ENCODE measurements at regions not wholly inside any gene's neighbourhood (a gene's known extent, or its start where the extent isn't known, plus 50 kb on each side); places are given as distances from the start of the nearest gene placed in this dataset.

GRCh38 chr5:56763711-56764466, 51.5 kb upstream of the MAP3K1 start:
- Histone ChIP-seq H3K27ac (ENCODE audit: control insufficient read depth, insufficient read depth, low read length) (no peak overlapping the region), H2AFZ (ENCODE audit: control insufficient read depth, low read length) (no peak overlapping the region), H3K9me3 (ENCODE audit: control insufficient read depth, low read depth, low read length) (no peaks in the 10 kb centered on the region), H3K27me3 (ENCODE audit: control insufficient read depth, extremely low read depth, insufficient read depth, low read length) (no peaks in the 10 kb centered on the region), H3K36me3 (ENCODE audit: control insufficient read depth in 2 of 2, extremely low read depth in 1 of 2, insufficient read depth in 2 of 2, low read length in 2 of 2) (no peaks in the 10 kb centered on the region), H3K4me1 (ENCODE audit: control insufficient read depth, extremely low read depth, insufficient read depth, low read length) (no peaks in the 10 kb centered on the region), H4K20me1 (ENCODE audit: control insufficient read depth, extremely low read depth, insufficient read depth, low read length) (no peaks in the 10 kb centered on the region), H3K9ac (ENCODE audit: control insufficient read depth, extremely low read depth, insufficient read depth, low read length) (no peak overlapping the region), H3K4me2 (ENCODE audit: control insufficient read depth, extremely low read depth, insufficient read depth, low read depth, low read length) (no peak overlapping the region), H3K9me1 (ENCODE audit: control insufficient read depth, extremely low read depth, insufficient read depth, low read length) (no peaks in the 10 kb centered on the region), H3K79me2 (ENCODE audit: control insufficient read depth, insufficient read depth, low read length) (no peaks in the 10 kb centered on the region), H3K4me3 (ENCODE audit: control insufficient read depth in 2 of 3, extremely low read depth in 1 of 3, insufficient read depth in 2 of 3, low read depth in 1 of 3, low read length in 3 of 3) (no peak overlapping the region)
- dilution Hi-C loops (cut with MboI; ENCODE audit: extremely low pct_ligation_motif_present, low sequenced_read_pairs), result no loop called here
- peak; percentile 63 for FAIRE-seq
- TF ChIP-seq, protein P1, sequence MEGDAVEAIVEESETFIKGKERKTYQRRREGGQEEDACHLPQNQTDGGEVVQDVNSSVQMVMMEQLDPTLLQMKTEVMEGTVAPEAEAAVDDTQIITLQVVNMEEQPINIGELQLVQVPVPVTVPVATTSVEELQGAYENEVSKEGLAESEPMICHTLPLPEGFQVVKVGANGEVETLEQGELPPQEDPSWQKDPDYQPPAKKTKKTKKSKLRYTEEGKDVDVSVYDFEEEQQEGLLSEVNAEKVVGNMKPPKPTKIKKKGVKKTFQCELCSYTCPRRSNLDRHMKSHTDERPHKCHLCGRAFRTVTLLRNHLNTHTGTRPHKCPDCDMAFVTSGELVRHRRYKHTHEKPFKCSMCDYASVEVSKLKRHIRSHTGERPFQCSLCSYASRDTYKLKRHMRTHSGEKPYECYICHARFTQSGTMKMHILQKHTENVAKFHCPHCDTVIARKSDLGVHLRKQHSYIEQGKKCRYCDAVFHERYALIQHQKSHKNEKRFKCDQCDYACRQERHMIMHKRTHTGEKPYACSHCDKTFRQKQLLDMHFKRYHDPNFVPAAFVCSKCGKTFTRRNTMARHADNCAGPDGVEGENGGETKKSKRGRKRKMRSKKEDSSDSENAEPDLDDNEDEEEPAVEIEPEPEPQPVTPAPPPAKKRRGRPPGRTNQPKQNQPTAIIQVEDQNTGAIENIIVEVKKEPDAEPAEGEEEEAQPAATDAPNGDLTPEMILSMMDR (optimal IDR thresholded peaks at IDR 0.05 in 1 of 3, IDR thresholded peaks at IDR 0.05 in 1 of 3, conservative IDR thresholded peaks at IDR 0.05 in 1 of 3; ENCODE audit: extremely low read depth in 1 of 3, insufficient read depth in 2 of 3, low read length in 3 of 3), result no peak
- TF ChIP-seq EZH2 (IDR thresholded peaks at IDR 0.05; ENCODE audit: low read length), result no peak
- DNase-seq (ENCODE audit: low read depth, low spot score), result no peak

DNA sequence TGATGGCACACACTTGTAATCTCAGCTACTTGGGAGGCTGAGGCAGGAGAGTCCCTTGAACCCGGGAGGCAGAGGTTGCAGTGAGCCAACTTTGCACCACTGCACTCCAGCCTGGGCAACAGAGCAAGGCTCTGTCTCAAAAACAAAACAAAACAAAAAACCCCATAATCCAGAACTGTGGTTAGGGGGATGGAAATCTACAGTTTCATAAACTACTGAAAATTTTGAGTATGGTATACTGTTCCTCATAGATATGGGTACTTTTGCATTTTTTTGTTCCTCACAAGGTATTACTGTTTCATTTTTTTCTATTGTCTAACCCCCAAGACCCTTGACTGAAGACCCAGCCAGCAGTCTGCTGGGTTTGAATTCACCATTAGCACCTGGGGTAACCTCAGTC, 52.2 kb upstream of the MAP3K1 start:
- no peaks in the 10 kb centered on the region for H3K36me3 ChIP-seq (ENCODE audit: control insufficient read depth in 2 of 2, extremely low read depth in 1 of 2, insufficient read depth in 2 of 2, low read length in 2 of 2)
- H3K27me3 ChIP-seq (ENCODE audit: control insufficient read depth, extremely low read depth, insufficient read depth, low read length), result no peaks in the 10 kb centered on the region
- no peak overlapping the region for H3K27ac ChIP-seq (ENCODE audit: control insufficient read depth, insufficient read depth, low read length)
- FAIRE-seq (no peak), DNase-seq (ENCODE audit: low read depth, low spot score) (no peak)
- dilution Hi-C loops (cut with MboI; ENCODE audit: extremely low pct_ligation_motif_present, low sequenced_read_pairs), result no loop called here
- H3K9me3 ChIP-seq (ENCODE audit: control insufficient read depth, low read depth, low read length), result no peaks in the 10 kb centered on the region
- no peak overlapping the region for H3K9ac ChIP-seq (ENCODE audit: control insufficient read depth, extremely low read depth, insufficient read depth, low read length)
- no peaks in the 10 kb centered on the region for H3K79me2 ChIP-seq (ENCODE audit: control insufficient read depth, insufficient read depth, low read length)
- no peaks in the 10 kb centered on the region for H4K20me1 ChIP-seq (ENCODE audit: control insufficient read depth, extremely low read depth, insufficient read depth, low read length)
- H3K4me1 ChIP-seq (ENCODE audit: control insufficient read depth, extremely low read depth, insufficient read depth, low read length), result no peaks in the 10 kb centered on the region
- H2AFZ ChIP-seq (ENCODE audit: control insufficient read depth, low read length), result no peak overlapping the region
- H3K4me2 ChIP-seq (ENCODE audit: control insufficient read depth, extremely low read depth, insufficient read depth, low read depth, low read length), result no peak overlapping the region
- H3K9me1 ChIP-seq (ENCODE audit: control insufficient read depth, extremely low read depth, insufficient read depth, low read length), result no peaks in the 10 kb centered on the region
- TF ChIP-seq, protein P1 (optimal IDR thresholded peaks at IDR 0.05 in 1 of 3, IDR thresholded peaks at IDR 0.05 in 1 of 3, conservative IDR thresholded peaks at IDR 0.05 in 1 of 3; ENCODE audit: extremely low read depth in 1 of 3, insufficient read depth in 2 of 3, low read length in 3 of 3), result no peak
- no peak for TF ChIP-seq EZH2 (IDR thresholded peaks at IDR 0.05; ENCODE audit: low read length)
- H3K4me3 ChIP-seq (ENCODE audit: control insufficient read depth in 2 of 3, extremely low read depth in 1 of 3, insufficient read depth in 2 of 3, low read depth in 1 of 3, low read length in 3 of 3), result no peak overlapping the region
